Bronchial epithelial cell (primary cell): ENCODE measurements at regions not wholly inside any gene's neighbourhood (a gene's known extent, or its start where the extent isn't known, plus 50 kb on each side); places are given as distances from the start of the nearest gene placed in this dataset.

Experiments
- DNase-seq: peaks from one replicate; pipeline ENCODE4 v3.0.0-alpha.2; 2010; ENCODE audit warnings: low read depth
- FAIRE-seq: peaks from 2 replicates; lab custom pipeline; 2011; peaks lifted over from hg19 to GRCh38; lab: Jason Lieb, UNC
- H3K27me3 ChIP-seq: 2 replicates; pipeline ENCODE4 v1.5.1; 2011; ENCODE audit warnings: low read length; ENCODE audit not compliant: control insufficient read depth, insufficient read depth
- H3K36me3 ChIP-seq: 2 replicates; pipeline ENCODE4 v1.5.1; 2011; ENCODE audit warnings: low read length; ENCODE audit not compliant: control insufficient read depth, insufficient read depth
- H3K4me3 ChIP-seq: 2 replicates; pipeline ENCODE4 v1.5.1; 2011; ENCODE audit warnings: mild to moderate bottlenecking, low read depth, low read length, control low read depth
- TF ChIP-seq, protein P1 (sequence below): IDR thresholded peaks from 2 replicates; pipeline ENCODE4 v1.5.1; 2011; ENCODE audit warnings: mild to moderate bottlenecking, moderate library complexity, low read length, control low read depth, inconsistent platforms; ENCODE audit not compliant: insufficient read depth, severe bottlenecking

DNA sequence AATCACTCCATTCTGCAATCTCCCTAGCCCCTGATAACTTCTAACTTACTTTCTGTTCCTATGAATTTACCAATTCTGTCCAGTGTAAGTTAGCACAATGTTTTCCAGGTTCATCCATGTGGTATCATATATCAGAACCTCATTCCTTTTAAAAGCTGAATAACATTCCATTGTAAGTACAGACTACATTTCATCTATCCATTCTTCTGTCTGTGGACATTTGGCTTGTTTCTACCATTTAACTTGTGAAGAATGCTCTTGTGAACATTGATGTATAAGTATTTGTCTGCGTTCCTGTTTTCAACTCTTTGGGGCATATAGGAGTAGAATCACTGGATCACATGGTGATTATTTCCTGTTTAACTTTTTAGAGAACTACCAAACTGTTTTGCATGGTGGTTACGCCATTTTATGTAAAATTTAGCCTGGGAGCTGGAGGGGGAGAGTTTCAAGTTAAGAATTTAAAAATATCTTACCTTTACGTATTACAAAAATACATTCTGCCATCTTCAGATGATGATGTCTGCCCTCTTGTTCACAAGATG lies 156.5 kb downstream of the BTBD3 start:
- TF ChIP-seq, protein P1, sequence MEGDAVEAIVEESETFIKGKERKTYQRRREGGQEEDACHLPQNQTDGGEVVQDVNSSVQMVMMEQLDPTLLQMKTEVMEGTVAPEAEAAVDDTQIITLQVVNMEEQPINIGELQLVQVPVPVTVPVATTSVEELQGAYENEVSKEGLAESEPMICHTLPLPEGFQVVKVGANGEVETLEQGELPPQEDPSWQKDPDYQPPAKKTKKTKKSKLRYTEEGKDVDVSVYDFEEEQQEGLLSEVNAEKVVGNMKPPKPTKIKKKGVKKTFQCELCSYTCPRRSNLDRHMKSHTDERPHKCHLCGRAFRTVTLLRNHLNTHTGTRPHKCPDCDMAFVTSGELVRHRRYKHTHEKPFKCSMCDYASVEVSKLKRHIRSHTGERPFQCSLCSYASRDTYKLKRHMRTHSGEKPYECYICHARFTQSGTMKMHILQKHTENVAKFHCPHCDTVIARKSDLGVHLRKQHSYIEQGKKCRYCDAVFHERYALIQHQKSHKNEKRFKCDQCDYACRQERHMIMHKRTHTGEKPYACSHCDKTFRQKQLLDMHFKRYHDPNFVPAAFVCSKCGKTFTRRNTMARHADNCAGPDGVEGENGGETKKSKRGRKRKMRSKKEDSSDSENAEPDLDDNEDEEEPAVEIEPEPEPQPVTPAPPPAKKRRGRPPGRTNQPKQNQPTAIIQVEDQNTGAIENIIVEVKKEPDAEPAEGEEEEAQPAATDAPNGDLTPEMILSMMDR: no peak

DNA sequence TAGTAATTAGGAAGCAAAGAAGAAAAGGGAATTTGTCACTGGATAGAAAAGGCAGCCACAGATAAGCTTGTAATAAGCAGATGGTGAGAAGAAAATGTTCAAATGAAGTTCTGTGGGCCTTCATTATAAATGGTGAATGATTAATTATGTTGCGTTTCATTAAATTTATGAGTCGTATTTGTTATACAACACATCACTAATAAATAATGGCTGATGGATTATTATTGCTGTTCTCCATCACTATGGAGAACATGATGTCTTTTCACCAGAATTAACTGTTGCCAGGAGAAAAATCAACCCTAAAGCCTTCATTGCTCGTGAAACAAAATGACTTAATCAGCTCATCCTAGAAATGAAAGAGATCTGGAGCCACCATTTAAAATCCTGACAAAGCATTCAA lies 158.5 kb downstream of the BTBD3 start:
- no peaks in the 10 kb centered on the region for H3K27me3 ChIP-seq
- FAIRE-seq (no peak), DNase-seq (no peak)
- no peaks in the 10 kb centered on the region for H3K36me3 ChIP-seq
- H3K4me3 ChIP-seq: no peak overlapping the region
- TF ChIP-seq, protein P1: no peak

More for the DNA sequence above, 156.5 kb downstream of the BTBD3 start:
- DNase-seq (no peak), FAIRE-seq (no peak)
- Histone ChIP-seq H3K27me3 (no peaks in the 10 kb centered on the region), H3K4me3 (no peak overlapping the region), H3K36me3 (no peaks in the 10 kb centered on the region)

DNA sequence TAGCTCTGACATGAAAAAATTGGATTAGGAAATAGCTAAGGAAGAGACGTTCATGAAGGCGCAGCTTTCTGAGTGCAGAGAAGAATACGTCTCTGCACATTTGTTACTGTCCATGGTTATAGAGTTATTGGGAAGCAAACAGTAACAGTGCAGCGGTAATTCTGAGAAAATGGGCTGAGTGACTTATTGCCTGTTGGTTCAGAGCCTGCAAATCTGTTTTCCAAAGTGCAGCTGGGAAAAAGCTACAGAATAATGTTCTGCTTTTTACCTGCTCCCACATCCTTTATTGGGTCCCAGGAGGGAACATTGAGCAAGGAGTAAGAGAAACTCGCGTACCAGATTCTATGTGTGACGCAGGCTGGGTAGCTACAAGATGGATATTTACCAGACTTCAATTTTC lies 160.2 kb downstream of the BTBD3 start:
- Histone ChIP-seq H3K27me3 (no peaks in the 10 kb centered on the region), H3K36me3 (no peaks in the 10 kb centered on the region), H3K4me3 (no peak overlapping the region)
- FAIRE-seq: no peak
- no peak for DNase-seq
- TF ChIP-seq, protein P1: no peak

DNA sequence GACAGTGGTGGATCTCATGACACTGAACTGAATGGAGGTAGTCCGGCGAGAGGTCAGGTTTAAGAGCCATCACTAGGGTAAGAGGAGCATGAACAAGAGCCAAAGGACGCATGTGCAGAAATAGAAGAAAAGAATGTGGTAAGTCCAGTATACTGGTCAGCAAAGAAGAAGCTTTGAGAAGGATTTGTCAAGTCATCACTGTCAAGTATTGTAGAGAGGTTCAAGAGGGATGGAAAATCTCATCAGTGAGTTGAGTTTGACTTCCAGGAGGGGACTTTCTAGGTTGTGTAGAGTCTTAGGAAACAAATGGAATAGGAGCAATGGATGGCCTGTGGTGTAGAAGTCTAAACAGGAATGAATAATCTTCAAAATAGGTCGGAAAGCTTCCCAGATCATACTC lies 161.8 kb downstream of the BTBD3 start:
- FAIRE-seq (no peak), DNase-seq (no peak)
- no peaks in the 10 kb centered on the region for H3K27me3 ChIP-seq
- H3K4me3 ChIP-seq: no peak overlapping the region
- TF ChIP-seq, protein P1: no peak
- no peaks in the 10 kb centered on the region for H3K36me3 ChIP-seq

DNA sequence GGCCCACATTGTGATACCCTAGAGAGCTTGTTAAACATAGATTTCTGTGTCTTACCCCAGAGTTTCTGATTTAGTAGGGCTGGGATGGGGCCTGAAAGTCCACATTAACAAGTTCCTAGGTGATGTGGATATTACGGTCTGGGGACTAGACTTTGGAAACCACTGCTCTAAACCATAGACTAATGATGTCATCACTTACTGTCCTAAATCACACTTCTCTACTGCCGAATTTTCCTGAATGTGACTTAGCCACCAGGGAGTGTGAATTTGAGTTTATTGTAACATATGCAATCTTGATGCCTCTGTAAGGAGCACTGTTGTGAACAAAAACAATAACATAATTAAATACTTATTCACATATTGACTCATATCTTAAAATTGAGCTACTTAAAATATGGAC lies 165.6 kb downstream of the BTBD3 start:
- TF ChIP-seq, protein P1: no peak
- Histone ChIP-seq H3K36me3 (no peaks in the 10 kb centered on the region), H3K4me3 (no peak overlapping the region), H3K27me3 (no peaks in the 10 kb centered on the region)
- DNase-seq (no peak), FAIRE-seq (no peak)

DNA sequence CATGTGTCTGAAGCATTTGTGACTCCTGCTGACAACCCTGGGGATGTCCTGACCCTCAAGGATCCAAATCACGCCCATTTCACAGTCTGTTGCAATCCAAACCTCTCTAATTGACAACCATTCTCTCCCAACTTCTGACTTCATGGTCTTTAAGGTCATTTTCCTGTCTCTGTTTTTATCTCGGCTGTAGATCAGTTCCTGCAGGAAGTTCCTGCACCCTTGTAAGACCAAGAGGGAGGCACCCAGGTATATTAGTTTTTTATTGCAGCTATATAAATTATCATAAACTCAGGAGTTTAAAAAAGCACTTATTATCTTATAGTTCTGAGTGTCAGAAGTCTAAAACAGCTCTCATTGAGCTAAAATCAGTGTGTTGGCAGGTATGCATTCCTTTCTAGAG lies 166.8 kb downstream of the BTBD3 start:
- no peak for DNase-seq
- TF ChIP-seq, protein P1: no peak
- H3K36me3 ChIP-seq: no peaks in the 10 kb centered on the region
- H3K4me3 ChIP-seq: no peak overlapping the region
- no peak for FAIRE-seq
- no peaks in the 10 kb centered on the region for H3K27me3 ChIP-seq
